GM12878 (cell line): ENCODE measurements at regions not wholly inside any gene's neighbourhood (a gene's known extent, or its start where the extent isn't known, plus 50 kb on each side); places are given as distances from the start of the nearest gene placed in this dataset.

Experiments
- ATAC-seq: fragments of 200-7000 bp; cut with Tn5 transposase; 3 replicates; pipeline ENCODE4 v1.9.1; 2020; ENCODE audit warnings: mild to moderate bottlenecking, moderate library complexity
- BruUV-seq: library from RNA; stranded (reverse); fragments of 400-500 nt; replicated peaks from 2 replicates; lab custom pipeline; 2021; lab: Mats Ljungman, UMichigan
- CTCF ChIA-PET: fragments of 300-600 bp; sonication (Branson Sonifier 250); formaldehyde crosslinking; extraction: SDS; loops from one replicate; lab custom pipeline; 2021; ENCODE audit warnings: inconsistent platforms; lab: Yijun Ruan, JAX
- POLR2A ChIA-PET: fragments of 350-600 bp; formaldehyde crosslinking; extraction: SDS; loops from one replicate; lab custom pipeline; 2021; ENCODE audit warnings: inconsistent platforms; lab: Charles Lee
- RAD21 ChIA-PET: fragments of 300-600 bp; sonication (Branson Sonifier 250); formaldehyde crosslinking; loops from one replicate; lab custom pipeline; 2023; ENCODE audit warnings: antibody characterized with exemption; ENCODE audit not compliant: unreplicated experiment; lab: Charles Lee
- SMC1A ChIA-PET: fragments of 300-600 bp; sonication (Branson Sonifier 250); formaldehyde crosslinking; loops from one replicate; lab custom pipeline; 2023; ENCODE audit not compliant: unreplicated experiment, uncharacterized antibody; lab: Charles Lee
- DNase-seq: peaks from one replicate; pipeline ENCODE4 v3.0.0-alpha.2; 2011; ENCODE audit warnings: low read depth, low spot score
- FAIRE-seq: peaks from 3 replicates; lab custom pipeline; 2011; peaks lifted over from hg19 to GRCh38; lab: Jason Lieb, UNC
- H2AFZ ChIP-seq: 2 replicates; pipeline ENCODE4 v1.6.0; 2011; ENCODE audit warnings: low read depth, low read length, control low read depth; ENCODE audit not compliant: control insufficient read depth
- H3K27ac ChIP-seq: 2 replicates; pipeline ENCODE4 v1.5.1; 2011; ENCODE audit warnings: control low read depth; ENCODE audit not compliant: control insufficient read depth, insufficient read depth
- H3K27me3 ChIP-seq, 2 experiments: replicated peaks in 1 of 2; 2 replicates each; pipeline versions ENCODE4 v1.6.0 to v1.6.1; 2011; ENCODE audit warnings: low read length in 1 of 2; ENCODE audit not compliant: control insufficient read depth in 2 of 2, insufficient read depth in 2 of 2
- H3K36me3 ChIP-seq, 2 experiments: 2 replicates each; pipeline ENCODE4 v1.5.1; 2011; ENCODE audit warnings: low read length in 1 of 2; ENCODE audit not compliant: control insufficient read depth in 2 of 2, insufficient read depth in 2 of 2
- H3K4me1 ChIP-seq: 2 replicates; pipeline ENCODE4 v1.6.1; 2011; ENCODE audit warnings: mild to moderate bottlenecking, low read length, moderate library complexity, mixed read lengths; ENCODE audit not compliant: control insufficient read depth, insufficient read depth
- H3K4me2 ChIP-seq: 2 replicates; pipeline ENCODE4 v1.6.0; 2011; ENCODE audit warnings: control low read depth; ENCODE audit not compliant: control insufficient read depth, insufficient read depth
- H3K4me3 ChIP-seq: fragments of 200-600 bp; sonication (generic); 2 replicates; pipeline ENCODE4 v1.5.1; 2016
- H3K79me2 ChIP-seq: 2 replicates; pipeline ENCODE4 v1.6.0; 2011; ENCODE audit warnings: low read length; ENCODE audit not compliant: control insufficient read depth, insufficient read depth
- H3K9ac ChIP-seq: 2 replicates; pipeline ENCODE4 v1.8.0; 2011; ENCODE audit warnings: low read length, control low read depth, mixed read lengths; ENCODE audit not compliant: control insufficient read depth, insufficient read depth
- H3K9me3 ChIP-seq: replicated peaks from 3 replicates; pipeline ENCODE4 v1.5.1; 2011; ENCODE audit warnings: mild to moderate bottlenecking, low read length; ENCODE audit not compliant: control insufficient read depth, insufficient read depth
- H4K20me1 ChIP-seq: 2 replicates; pipeline ENCODE4 v1.6.0; 2011; ENCODE audit not compliant: control insufficient read depth, insufficient read depth
- CEBPB ChIP-seq, 2 experiments: fragments of 150-350 bp in 1 of 2; IDR thresholded peaks; 2 replicates each; pipeline ENCODE4 v1.6.1; 2012 to 2014; ENCODE audit warnings: low read depth in 2 of 2, low read length in 2 of 2, borderline replicate concordance in 1 of 2, inconsistent platforms in 1 of 2
- CHD2 ChIP-seq: IDR thresholded peaks from 2 replicates; pipeline ENCODE4 v1.6.1; 2011; ENCODE audit warnings: low read depth, low read length, improper control_type of control experiment, borderline replicate concordance
- MTA3 ChIP-seq: IDR thresholded peaks from 2 replicates; pipeline ENCODE4 v1.6.1; 2012; ENCODE audit warnings: low read length, inconsistent platforms, borderline replicate concordance
- NBN ChIP-seq: fragments of 450-650 bp; IDR thresholded peaks from 2 replicates; pipeline ENCODE4 v1.6.1; 2016
- NRF1 ChIP-seq: conservative IDR thresholded peaks from 2 replicates; pipeline ENCODE4 v1.6.1; 2011; ENCODE audit warnings: mild to moderate bottlenecking, low read depth, low read length, improper control_type of control experiment
- RBBP5 ChIP-seq: fragments of 200-600 bp; sonication (generic); conservative IDR thresholded peaks from 2 replicates; pipeline ENCODE4 v1.6.1; 2016
- TAF1 ChIP-seq: IDR thresholded peaks from 2 replicates; pipeline ENCODE4 v1.6.1; 2011; ENCODE audit warnings: mild to moderate bottlenecking, low read depth, low read length, borderline replicate concordance
- TARDBP ChIP-seq: IDR thresholded peaks from 2 replicates; pipeline ENCODE4 v1.6.1; 2016; ENCODE audit warnings: borderline replicate concordance
- WRNIP1 ChIP-seq: IDR thresholded peaks from 2 replicates; pipeline ENCODE4 v1.6.1; 2011; ENCODE audit warnings: low read depth, low read length, improper control_type of control experiment, borderline replicate concordance
- WGBS: methylation state at CpG from one replicate; pipeline ENCODE4 v1.1.6; 2016; ENCODE audit warnings: low lambda C conversion rate; ENCODE audit not compliant: insufficient replicate concordance, insufficient coverage; ENCODE audit errors: missing lambda C conversion rate; 5-methylcytosine and 5-hydroxymethylcytosine counted together
- in situ Hi-C: fragments of 300-500 bp; cut with MboI; formaldehyde crosslinking; loops from 9 replicates; pipeline ENCODE4 v1.14.3; 2018; ENCODE audit warnings: mixed read lengths
- intact Hi-C: fragments of 100-400 bp; cut with micrococcal nuclease; formaldehyde crosslinking; loops from one replicate; pipeline ENCODE4 v1.14.2; 2022; ENCODE audit not compliant: unreplicated experiment
- TF ChIP-seq, protein P1 (sequence below): IDR thresholded peaks from 2 replicates; pipeline ENCODE4 v1.6.1; 2011; ENCODE audit warnings: borderline replicate concordance, low read depth, mild to moderate bottlenecking, moderate library complexity, mixed read lengths, low read length; ENCODE audit not compliant: insufficient read depth; ENCODE audit errors: extremely low read length
- TF ChIP-seq, protein P2 (sequence below): fragments of 450-650 bp; formaldehyde crosslinking; IDR thresholded peaks from 2 replicates; pipeline ENCODE4 v1.4.0; 2020; ENCODE audit warnings: mild to moderate bottlenecking, moderate library complexity
- TF ChIP-seq, protein P3 (sequence below): fragments of 450-650 bp; IDR thresholded peaks from 2 replicates; pipeline ENCODE4 v1.6.1; 2017; ENCODE audit warnings: mild to moderate bottlenecking
- TF ChIP-seq, protein P4 (sequence below), 3 experiments: IDR thresholded peaks in 2 of 3; conservative IDR thresholded peaks in 1 of 3; 2 replicates each; pipeline ENCODE4 v1.5.1; 2011; ENCODE audit warnings: low read depth in 3 of 3, low read length in 3 of 3, mild to moderate bottlenecking in 3 of 3, control low read depth in 2 of 3, moderate library complexity in 2 of 3, inconsistent platforms in 1 of 3, mixed read lengths in 1 of 3; ENCODE audit not compliant: control insufficient read depth in 2 of 3, insufficient read depth in 1 of 3; ENCODE audit errors: extremely low read depth in 1 of 3

DNA sequence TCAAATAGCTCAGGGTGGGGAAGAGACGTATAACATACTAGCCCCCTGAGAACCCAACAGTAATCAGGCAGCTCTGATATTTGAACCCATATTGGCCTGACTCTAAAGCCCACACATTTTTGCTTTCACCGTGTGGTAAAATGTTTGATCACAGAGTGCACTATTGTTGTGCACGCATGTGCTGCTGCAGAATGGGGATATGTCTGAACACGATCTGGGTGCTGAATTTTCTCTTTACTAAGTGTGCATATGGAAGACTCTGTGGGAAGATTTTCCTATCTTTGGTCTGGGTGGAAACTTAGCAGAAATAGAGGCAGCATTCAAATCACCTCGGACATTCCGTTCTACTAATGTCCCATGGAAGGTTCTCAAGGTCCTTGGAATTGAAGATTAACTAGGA lies 800.1 kb downstream of the TFAP2A start (continued):
- TF ChIP-seq, protein P1, sequence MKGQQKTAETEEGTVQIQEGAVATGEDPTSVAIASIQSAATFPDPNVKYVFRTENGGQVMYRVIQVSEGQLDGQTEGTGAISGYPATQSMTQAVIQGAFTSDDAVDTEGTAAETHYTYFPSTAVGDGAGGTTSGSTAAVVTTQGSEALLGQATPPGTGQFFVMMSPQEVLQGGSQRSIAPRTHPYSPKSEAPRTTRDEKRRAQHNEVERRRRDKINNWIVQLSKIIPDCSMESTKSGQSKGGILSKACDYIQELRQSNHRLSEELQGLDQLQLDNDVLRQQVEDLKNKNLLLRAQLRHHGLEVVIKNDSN: no peak
- TF ChIP-seq, protein P2, sequence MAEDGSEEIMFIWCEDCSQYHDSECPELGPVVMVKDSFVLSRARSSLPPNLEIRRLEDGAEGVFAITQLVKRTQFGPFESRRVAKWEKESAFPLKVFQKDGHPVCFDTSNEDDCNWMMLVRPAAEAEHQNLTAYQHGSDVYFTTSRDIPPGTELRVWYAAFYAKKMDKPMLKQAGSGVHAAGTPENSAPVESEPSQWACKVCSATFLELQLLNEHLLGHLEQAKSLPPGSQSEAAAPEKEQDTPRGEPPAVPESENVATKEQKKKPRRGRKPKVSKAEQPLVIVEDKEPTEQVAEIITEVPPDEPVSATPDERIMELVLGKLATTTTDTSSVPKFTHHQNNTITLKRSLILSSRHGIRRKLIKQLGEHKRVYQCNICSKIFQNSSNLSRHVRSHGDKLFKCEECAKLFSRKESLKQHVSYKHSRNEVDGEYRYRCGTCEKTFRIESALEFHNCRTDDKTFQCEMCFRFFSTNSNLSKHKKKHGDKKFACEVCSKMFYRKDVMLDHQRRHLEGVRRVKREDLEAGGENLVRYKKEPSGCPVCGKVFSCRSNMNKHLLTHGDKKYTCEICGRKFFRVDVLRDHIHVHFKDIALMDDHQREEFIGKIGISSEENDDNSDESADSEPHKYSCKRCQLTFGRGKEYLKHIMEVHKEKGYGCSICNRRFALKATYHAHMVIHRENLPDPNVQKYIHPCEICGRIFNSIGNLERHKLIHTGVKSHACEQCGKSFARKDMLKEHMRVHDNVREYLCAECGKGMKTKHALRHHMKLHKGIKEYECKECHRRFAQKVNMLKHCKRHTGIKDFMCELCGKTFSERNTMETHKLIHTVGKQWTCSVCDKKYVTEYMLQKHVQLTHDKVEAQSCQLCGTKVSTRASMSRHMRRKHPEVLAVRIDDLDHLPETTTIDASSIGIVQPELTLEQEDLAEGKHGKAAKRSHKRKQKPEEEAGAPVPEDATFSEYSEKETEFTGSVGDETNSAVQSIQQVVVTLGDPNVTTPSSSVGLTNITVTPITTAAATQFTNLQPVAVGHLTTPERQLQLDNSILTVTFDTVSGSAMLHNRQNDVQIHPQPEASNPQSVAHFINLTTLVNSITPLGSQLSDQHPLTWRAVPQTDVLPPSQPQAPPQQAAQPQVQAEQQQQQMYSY (CRISPR knock-in tag): no peak
- no peak for TF ChIP-seq TARDBP
- TF ChIP-seq, protein P3, sequence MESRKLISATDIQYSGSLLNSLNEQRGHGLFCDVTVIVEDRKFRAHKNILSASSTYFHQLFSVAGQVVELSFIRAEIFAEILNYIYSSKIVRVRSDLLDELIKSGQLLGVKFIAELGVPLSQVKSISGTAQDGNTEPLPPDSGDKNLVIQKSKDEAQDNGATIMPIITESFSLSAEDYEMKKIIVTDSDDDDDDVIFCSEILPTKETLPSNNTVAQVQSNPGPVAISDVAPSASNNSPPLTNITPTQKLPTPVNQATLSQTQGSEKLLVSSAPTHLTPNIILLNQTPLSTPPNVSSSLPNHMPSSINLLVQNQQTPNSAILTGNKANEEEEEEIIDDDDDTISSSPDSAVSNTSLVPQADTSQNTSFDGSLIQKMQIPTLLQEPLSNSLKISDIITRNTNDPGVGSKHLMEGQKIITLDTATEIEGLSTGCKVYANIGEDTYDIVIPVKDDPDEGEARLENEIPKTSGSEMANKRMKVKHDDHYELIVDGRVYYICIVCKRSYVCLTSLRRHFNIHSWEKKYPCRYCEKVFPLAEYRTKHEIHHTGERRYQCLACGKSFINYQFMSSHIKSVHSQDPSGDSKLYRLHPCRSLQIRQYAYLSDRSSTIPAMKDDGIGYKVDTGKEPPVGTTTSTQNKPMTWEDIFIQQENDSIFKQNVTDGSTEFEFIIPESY: no peak

DNA sequence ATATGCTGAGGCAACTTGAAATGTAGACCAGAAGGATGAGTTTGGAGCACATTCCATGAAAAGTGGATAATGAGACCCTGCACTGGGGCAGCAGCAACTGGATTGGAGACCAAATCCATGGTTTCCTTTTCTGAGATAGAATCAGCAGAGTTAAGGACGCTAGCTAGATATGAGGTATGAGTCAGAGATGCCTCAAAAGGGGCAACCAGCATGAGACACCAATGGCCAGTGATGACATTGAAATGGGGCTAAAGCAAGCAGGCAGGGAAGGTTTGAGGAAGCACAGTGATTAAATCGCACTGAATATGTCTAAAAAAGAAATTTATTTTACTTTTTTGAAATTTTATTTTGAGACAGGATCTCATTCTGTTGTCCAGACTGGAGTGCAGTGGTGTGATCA lies 802.4 kb downstream of the TFAP2A start:
- H2AFZ ChIP-seq: no peak overlapping the region
- H3K79me2 ChIP-seq: no peaks in the 10 kb centered on the region
- TF ChIP-seq NBN (no peak), TAF1 (no peak), MTA3 (no peak), WRNIP1 (no peak), CHD2 (no peak), NRF1 (no peak), RBBP5 (no peak), CEBPB (IDR thresholded peaks at IDR 0.05; ENCODE audit: borderline replicate concordance in 1 of 2, low read depth in 2 of 2, low read length in 2 of 2) (no peak)
- TF ChIP-seq, protein P4, sequence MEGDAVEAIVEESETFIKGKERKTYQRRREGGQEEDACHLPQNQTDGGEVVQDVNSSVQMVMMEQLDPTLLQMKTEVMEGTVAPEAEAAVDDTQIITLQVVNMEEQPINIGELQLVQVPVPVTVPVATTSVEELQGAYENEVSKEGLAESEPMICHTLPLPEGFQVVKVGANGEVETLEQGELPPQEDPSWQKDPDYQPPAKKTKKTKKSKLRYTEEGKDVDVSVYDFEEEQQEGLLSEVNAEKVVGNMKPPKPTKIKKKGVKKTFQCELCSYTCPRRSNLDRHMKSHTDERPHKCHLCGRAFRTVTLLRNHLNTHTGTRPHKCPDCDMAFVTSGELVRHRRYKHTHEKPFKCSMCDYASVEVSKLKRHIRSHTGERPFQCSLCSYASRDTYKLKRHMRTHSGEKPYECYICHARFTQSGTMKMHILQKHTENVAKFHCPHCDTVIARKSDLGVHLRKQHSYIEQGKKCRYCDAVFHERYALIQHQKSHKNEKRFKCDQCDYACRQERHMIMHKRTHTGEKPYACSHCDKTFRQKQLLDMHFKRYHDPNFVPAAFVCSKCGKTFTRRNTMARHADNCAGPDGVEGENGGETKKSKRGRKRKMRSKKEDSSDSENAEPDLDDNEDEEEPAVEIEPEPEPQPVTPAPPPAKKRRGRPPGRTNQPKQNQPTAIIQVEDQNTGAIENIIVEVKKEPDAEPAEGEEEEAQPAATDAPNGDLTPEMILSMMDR (IDR thresholded peaks at IDR 0.05 in 2 of 3, conservative IDR thresholded peaks at IDR 0.05 in 1 of 3; ENCODE audit: control insufficient read depth in 2 of 3, extremely low read depth in 1 of 3, insufficient read depth in 1 of 3, low read depth in 3 of 3, low read length in 3 of 3): no peak
- POLR2A ChIA-PET: no interaction called here
- no peaks in the 10 kb centered on the region for H3K9me3 ChIP-seq
- RAD21 ChIA-PET: no interaction called here
- H4K20me1 ChIP-seq: no peaks in the 10 kb centered on the region
- no peaks in the 10 kb centered on the region for H3K4me1 ChIP-seq
- SMC1A ChIA-PET: interaction anchor here (1.3 to 3.9 kb wide), 2 partner anchors 8 to 11 kb away, joined by 3 to 9 read pairs; no protein-coding TSS in a partner anchor
- intact Hi-C loops (no loop called here), in situ Hi-C loops (no loop called here)
- 0% methylated on average over 2 of the region's 2 CpGs for WGBS
- ATAC-seq (no peak), DNase-seq (no peak), FAIRE-seq (no peak)
- no peaks in the 10 kb centered on the region for H3K36me3 ChIP-seq
- H3K4me2 ChIP-seq: no peak overlapping the region
- no peak overlapping the region for H3K4me3 ChIP-seq
- CTCF ChIA-PET: no interaction called here
- no peaks in the 10 kb centered on the region for H3K27me3 ChIP-seq
- BruUV-seq: no TSS peak
- no peak overlapping the region for H3K9ac ChIP-seq
- H3K27ac ChIP-seq: no peak overlapping the region
